GM19328 (cell line): ENCODE measurements at regions not wholly inside any gene's neighbourhood (a gene's known extent, or its start where the extent isn't known, plus 50 kb on each side); places are given as distances from the start of the nearest gene placed in this dataset.

Source experiments
- ATAC-seq: cut with Tn5 transposase; IDR thresholded peaks from one replicate; pipeline ENCODE4 v1.9.1; 2021; ENCODE audit warnings: mild to moderate bottlenecking, moderate library complexity; ENCODE audit not compliant: unreplicated experiment

- no peak for ATAC-seq
Measured at GRCh38 chr2:118524911-118525310, 322.5 kb downstream of the EN1 start.

GRCh38 chr2:118523761-118524160 lies 323.7 kb downstream of the EN1 start:
- no peak for ATAC-seq

- ATAC-seq = no peak
Measured at GRCh38 chr2:118521960-118522359, 325.5 kb downstream of the EN1 start.

GRCh38 chr2:118521272-118521671 lies 326.2 kb downstream of the EN1 start:
- ATAC-seq = no peak

- no peak for ATAC-seq
Measured at GRCh38 chr2:118520246-118520645, 327.2 kb downstream of the EN1 start.

GRCh38 chr2:118519511-118519910 lies 327.9 kb downstream of the EN1 start:
- ATAC-seq = no peak

- ATAC-seq = no peak
Measured at GRCh38 chr2:118510807-118511206, 336.6 kb downstream of the EN1 start.

- ATAC-seq = no peak
Measured at GRCh38 chr2:118509319-118510004, 338.0 kb downstream of the EN1 start.

- no peak for ATAC-seq
Measured at GRCh38 chr2:118508282-118508681, 339.2 kb downstream of the EN1 start.

GRCh38 chr2:118505436-118505835 lies 342.0 kb downstream of the EN1 start:
- ATAC-seq = no peak

GRCh38 chr2:118502106-118502505 lies 345.3 kb downstream of the EN1 start:
- no peak for ATAC-seq

GRCh38 chr2:118498943-118499342 lies 348.5 kb downstream of the EN1 start:
- ATAC-seq = no peak

GRCh38 chr2:118496870-118497611 lies 350.4 kb downstream of the EN1 start:
- no peak for ATAC-seq

- no peak for ATAC-seq
Measured at GRCh38 chr2:118496467-118496866, 351.0 kb downstream of the EN1 start.

GRCh38 chr2:118495290-118495689 lies 352.2 kb downstream of the EN1 start:
- no peak for ATAC-seq

GRCh38 chr2:118493213-118493612 lies 354.2 kb downstream of the EN1 start:
- ATAC-seq = no peak

- no peak for ATAC-seq
Measured at GRCh38 chr2:118492335-118492734, 355.1 kb downstream of the EN1 start.

GRCh38 chr2:118490330-118490729 lies 357.1 kb downstream of the EN1 start:
- no peak for ATAC-seq

GRCh38 chr2:118489712-118490299 lies 357.6 kb downstream of the EN1 start:
- ATAC-seq = no peak

- ATAC-seq = no peak
Measured at GRCh38 chr2:118481299-118481698, 366.1 kb downstream of the EN1 start.

GRCh38 chr2:118479020-118479419 lies 368.4 kb downstream of the EN1 start:
- ATAC-seq = no peak
